Panc1 (cell line): ENCODE measurements at regions not wholly inside any gene's neighbourhood (a gene's known extent, or its start where the extent isn't known, plus 50 kb on each side); places are given as distances from the start of the nearest gene placed in this dataset.
"Not testable (repeated sequence)": the region's sequence is repeated elsewhere in the genome, so short reads cannot be mapped to it uniquely, and the experiment has no call there.

Experiments
- ATAC-seq: fragments of 200-7000 bp; cut with Tn5 transposase; 2 replicates; pipeline ENCODE4 v1.9.1; 2020; ENCODE audit warnings: mild to moderate bottlenecking, moderate library complexity
- BruUV-seq: library from RNA; stranded (reverse); fragments of 400-500 nt; replicated peaks from 2 replicates; lab custom pipeline; 2021; lab: Mats Ljungman, UMichigan
- CTCF ChIA-PET: fragments of 300-600 bp; sonication (Branson Sonifier 250); formaldehyde crosslinking; loops from one replicate; lab custom pipeline; 2022; ENCODE audit warnings: antibody characterized with exemption; lab: Charles Lee
- POLR2A ChIA-PET: fragments of 300-600 bp; sonication (Branson Sonifier 250); formaldehyde crosslinking; loops from one replicate; lab custom pipeline; 2022; ENCODE audit warnings: antibody characterized with exemption; lab: Charles Lee
- DNase-seq: peaks from one replicate; pipeline ENCODE4 v3.0.0-alpha.2; 2010; ENCODE audit warnings: low read depth, low spot score
- H3K27ac ChIP-seq: 2 replicates; pipeline ENCODE4 v1.5.1; 2011; ENCODE audit warnings: mild to moderate bottlenecking, low read length, inconsistent platforms
- H3K27me3 ChIP-seq: fragments of 200-500 bp; sonication (Bioruptor generic); 2 replicates; pipeline ENCODE4 v1.6.0; 2014; ENCODE audit warnings: low read length, inconsistent platforms; ENCODE audit not compliant: control insufficient read depth, insufficient read depth
- H3K36me3 ChIP-seq: fragments of 200-500 bp; sonication (Bioruptor generic); 2 replicates; pipeline ENCODE4 v1.5.1; 2014; ENCODE audit warnings: inconsistent platforms, mild to moderate bottlenecking, low read length, moderate library complexity; ENCODE audit not compliant: control insufficient read depth, insufficient read depth
- H3K4me1 ChIP-seq: 2 replicates; pipeline ENCODE4 v1.5.1; 2011; ENCODE audit warnings: inconsistent platforms, mild to moderate bottlenecking, low read length, moderate library complexity; ENCODE audit not compliant: control insufficient read depth, insufficient read depth
- H3K4me3 ChIP-seq, 2 experiments: 2 replicates each; pipeline ENCODE4 v1.5.1; 2011 to 2012; ENCODE audit warnings: low read depth in 2 of 2, low read length in 2 of 2, mild to moderate bottlenecking in 2 of 2, inconsistent platforms in 1 of 2, moderate library complexity in 1 of 2
- H3K9me3 ChIP-seq: fragments of 200-500 bp; sonication (Bioruptor generic); 2 replicates; pipeline ENCODE4 v1.5.1; 2014; ENCODE audit warnings: low read depth, mild to moderate bottlenecking, inconsistent platforms, low read length, moderate library complexity; ENCODE audit not compliant: control insufficient read depth, insufficient read depth
- CTCF ChIP-seq: fragments of 450-650 bp; IDR thresholded peaks from 2 replicates; pipeline ENCODE4 v1.5.1; 2017; ENCODE audit warnings: mild to moderate bottlenecking
- POLR2AphosphoS5 ChIP-seq: IDR thresholded peaks from 2 replicates; pipeline ENCODE4 v1.6.1; 2012; ENCODE audit warnings: mild to moderate bottlenecking, low read depth, low read length, moderate library complexity
- REST ChIP-seq, 2 experiments: IDR thresholded peaks; 2 replicates each; pipeline ENCODE4 v1.6.1; 2011 to 2012; ENCODE audit warnings: low read depth in 2 of 2, control low read depth in 1 of 2, low read length in 1 of 2, mild to moderate bottlenecking in 1 of 2, moderate library complexity in 1 of 2; ENCODE audit not compliant: insufficient read depth in 1 of 2
- SIN3A ChIP-seq: IDR thresholded peaks from 2 replicates; pipeline ENCODE4 v1.6.1; 2012; ENCODE audit warnings: low read depth, mild to moderate bottlenecking, low read length, moderate library complexity, borderline replicate concordance; ENCODE audit not compliant: insufficient read depth
- TCF7L2 ChIP-seq: IDR thresholded peaks from 2 replicates; pipeline ENCODE4 v1.6.1; 2011; ENCODE audit warnings: mild to moderate bottlenecking, low read depth, low read length, inconsistent platforms
- in situ Hi-C: cut with HindIII; loops from 2 replicates; pipeline ENCODE4 v1.10.0; 2016; ENCODE audit warnings: low sequenced_read_pairs, low pct_unique_long_range_greater_than_20kb
- intact Hi-C: fragments of 100-400 bp; cut with micrococcal nuclease; formaldehyde crosslinking; loops from one replicate; pipeline ENCODE4 v1.10.0; 2022; ENCODE audit not compliant: unreplicated experiment

GRCh38 chr12:30286345-30286926 lies 409.2 kb downstream of the IPO8 start:
- Histone ChIP-seq H3K4me3 (no peak overlapping the region), H3K4me1 (no peaks in the 10 kb centered on the region), H3K27ac (no peak overlapping the region), H3K9me3 (no peaks in the 10 kb centered on the region), H3K36me3 (no peaks in the 10 kb centered on the region), H3K27me3 (no peaks in the 10 kb centered on the region)
- CTCF ChIA-PET = no interaction called here
- intact Hi-C loops = no loop called here
- BruUV-seq = no TSS peak
- peak; percentile 64; the same call in 1 of the 2 replicates for TF ChIP-seq CTCF
- no peak for TF ChIP-seq SIN3A
- ATAC-seq (no peak), DNase-seq (no peak)
- POLR2A ChIA-PET = no interaction called here
- in situ Hi-C loops = no loop called here

DNA sequence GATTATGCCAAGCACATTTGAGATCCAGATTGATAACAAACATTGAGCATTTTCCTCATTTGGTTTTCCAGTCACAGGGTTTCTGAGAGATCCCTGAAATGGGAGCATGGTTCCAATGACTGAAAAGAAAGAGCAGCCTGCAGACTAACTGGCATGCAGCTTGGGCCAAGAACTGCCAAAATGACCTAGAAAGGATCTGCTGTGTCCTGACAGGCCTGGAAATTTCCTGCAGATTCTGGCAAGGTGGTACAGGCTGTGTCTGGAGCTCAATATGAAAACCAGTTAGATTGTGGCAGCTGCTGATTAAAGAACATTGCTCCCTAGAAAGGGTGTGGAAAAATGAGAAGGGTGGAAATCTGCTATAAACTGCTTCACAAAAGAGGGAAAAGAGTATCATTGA lies 417.3 kb downstream of the IPO8 start:
- H3K4me3 ChIP-seq = no peak overlapping the region
- H3K27ac ChIP-seq = no peak overlapping the region
- POLR2A ChIA-PET = no interaction called here
- no peaks in the 10 kb centered on the region for H3K9me3 ChIP-seq
- no peak for TF ChIP-seq POLR2AphosphoS5
- no peak for TF ChIP-seq CTCF
- no peak for TF ChIP-seq TCF7L2
- no peak for TF ChIP-seq REST (IDR thresholded peaks at IDR 0.05; ENCODE audit: insufficient read depth in 1 of 2, low read depth in 2 of 2, low read length in 1 of 2)
- TF ChIP-seq SIN3A = no peak
- CTCF ChIA-PET = no interaction called here
- H3K27me3 ChIP-seq = no peaks in the 10 kb centered on the region
- no TSS peak for BruUV-seq
- no peak for DNase-seq
- no peaks in the 10 kb centered on the region for H3K36me3 ChIP-seq
- H3K4me1 ChIP-seq = no peaks in the 10 kb centered on the region
- intact Hi-C loops (no loop called here), in situ Hi-C loops (no loop called here)
- no peak for ATAC-seq

DNA sequence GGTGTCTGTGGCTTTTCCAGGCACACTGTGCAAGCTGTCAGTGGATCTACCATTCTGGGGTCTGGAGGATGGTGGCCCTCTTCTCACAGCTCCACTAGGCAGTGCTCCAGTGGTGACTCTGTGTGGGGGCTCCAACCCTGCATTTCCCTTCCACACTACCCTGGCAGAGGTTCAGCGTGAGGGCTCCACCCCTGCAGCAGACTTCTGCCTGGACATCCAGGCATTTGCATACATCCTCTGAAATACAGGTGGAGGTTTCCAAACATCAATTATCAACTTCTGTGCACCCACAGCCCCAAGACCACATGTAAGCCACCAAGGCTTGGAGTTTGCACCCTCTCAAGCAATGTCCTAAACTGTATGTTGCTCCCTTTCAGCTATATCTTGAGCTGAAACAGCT lies 423.2 kb downstream of the IPO8 start:
- ATAC-seq, H3K9me3 ChIP-seq, BruUV-seq, H3K4me1 ChIP-seq, DNase-seq, H3K27ac ChIP-seq, POLR2A ChIA-PET, H3K4me3 ChIP-seq, CTCF ChIA-PET, H3K27me3 ChIP-seq, intact Hi-C loops, H3K36me3 ChIP-seq, in situ Hi-C loops: not testable (repeated sequence)
